Amniotic stem cell (primary cell): ENCODE measurements at regions not wholly inside any gene's neighbourhood (a gene's known extent, or its start where the extent isn't known, plus 50 kb on each side); places are given as distances from the start of the nearest gene placed in this dataset.

Experiments used
- DNase-seq: peaks from one replicate; lab custom pipeline; 2025; lab: John Stamatoyannopoulos, UW

GRCh38 chr20:56996533-56996932 is 269.9 kb downstream of the BMP7 start:
- DNase-seq = no peak

GRCh38 chr20:56998438-56998837 is 268.0 kb downstream of the BMP7 start:
- no peak for DNase-seq

- no peak for DNase-seq
These were observed 265.9 kb downstream of the BMP7 start for GRCh38 chr20:57000441-57000968.

- no peak for DNase-seq
These were observed 265.2 kb downstream of the BMP7 start for GRCh38 chr20:57001126-57001767.

- no peak for DNase-seq
These were observed 264.3 kb downstream of the BMP7 start for GRCh38 chr20:57002066-57002570.

- DNase-seq = no peak
These were observed 263.4 kb downstream of the BMP7 start for GRCh38 chr20:57003012-57003411.

GRCh38 chr20:57004416-57004815 is 262.0 kb downstream of the BMP7 start:
- no peak for DNase-seq

GRCh38 chr20:57004951-57005933 is 261.2 kb downstream of the BMP7 start:
- no peak for DNase-seq

GRCh38 chr20:57006411-57007170 is 259.9 kb downstream of the BMP7 start:
- no peak for DNase-seq

- no peak for DNase-seq
These were observed 259.3 kb downstream of the BMP7 start for GRCh38 chr20:57007171-57007540.

GRCh38 chr20:57008217-57008616 is 258.2 kb downstream of the BMP7 start:
- no peak for DNase-seq

GRCh38 chr20:57009355-57009754 is 257.1 kb downstream of the BMP7 start:
- DNase-seq = no peak

GRCh38 chr20:57009775-57010174 is 256.7 kb downstream of the BMP7 start:
- no peak for DNase-seq

- DNase-seq = no peak
These were observed 253.8 kb downstream of the BMP7 start for GRCh38 chr20:57012691-57013090.

GRCh38 chr20:57013217-57013616 is 253.2 kb downstream of the BMP7 start:
- no peak for DNase-seq

- no peak for DNase-seq
These were observed 252.7 kb downstream of the BMP7 start for GRCh38 chr20:57013741-57014140.

- DNase-seq = no peak
These were observed 246.1 kb downstream of the BMP7 start for GRCh38 chr20:57020364-57020763.

GRCh38 chr20:57022306-57022705 is 244.1 kb downstream of the BMP7 start:
- DNase-seq = no peak

GRCh38 chr20:57023007-57023406 is 243.4 kb downstream of the BMP7 start:
- no peak for DNase-seq

- DNase-seq = no peak
These were observed 242.4 kb downstream of the BMP7 start for GRCh38 chr20:57023997-57024396.

- no peak for DNase-seq
These were observed 241.6 kb downstream of the BMP7 start for GRCh38 chr20:57024849-57025248.

- no peak for DNase-seq
These were observed 241.2 kb downstream of the BMP7 start for GRCh38 chr20:57025261-57025660.
